ENCODE measurements at regions not wholly inside any gene's neighbourhood (a gene's known extent, or its start where the extent isn't known, plus 50 kb on each side); places are given as distances from the start of the nearest gene placed in this dataset.

- TF ChIP-seq ZFX (IDR thresholded peaks at IDR 0.05; ENCODE audit: borderline replicate concordance) (no peak), CTCF (IDR thresholded peaks at IDR 0.05) (no peak)
- no peak overlapping the region for H3K27ac ChIP-seq
Measured at GRCh38 chr9:111178331-111179055, 140.2 kb upstream of the LPAR1 start.

- H3K27ac ChIP-seq = no peak overlapping the region
- TF ChIP-seq ZFX (IDR thresholded peaks at IDR 0.05; ENCODE audit: borderline replicate concordance) = no peak
- no peak for TF ChIP-seq CTCF (IDR thresholded peaks at IDR 0.05)
Measured at GRCh38 chr9:111176511-111176910, 138.2 kb upstream of the LPAR1 start.

- no peak overlapping the region for H3K27ac ChIP-seq
- TF ChIP-seq CTCF (IDR thresholded peaks at IDR 0.05) (no peak), ZFX (IDR thresholded peaks at IDR 0.05; ENCODE audit: borderline replicate concordance) (no peak)
Measured at GRCh38 chr9:111175350-111175749, 137.1 kb upstream of the LPAR1 start.

- TF ChIP-seq ZFX (IDR thresholded peaks at IDR 0.05; ENCODE audit: borderline replicate concordance) (no peak), CTCF (IDR thresholded peaks at IDR 0.05) (no peak)
- H3K27ac ChIP-seq = no peak overlapping the region
Measured at GRCh38 chr9:111167341-111167740, 129.1 kb upstream of the LPAR1 start.

- H3K27ac ChIP-seq = no peak overlapping the region
- no peak for TF ChIP-seq ZFX (IDR thresholded peaks at IDR 0.05; ENCODE audit: borderline replicate concordance)
- TF ChIP-seq CTCF (IDR thresholded peaks at IDR 0.05) = no peak
Measured at GRCh38 chr9:111163716-111164389, 125.6 kb upstream of the LPAR1 start.

- TF ChIP-seq CTCF (IDR thresholded peaks at IDR 0.05) = no peak
- no peak for TF ChIP-seq ZFX (IDR thresholded peaks at IDR 0.05; ENCODE audit: borderline replicate concordance)
- no peak overlapping the region for H3K27ac ChIP-seq
Measured at GRCh38 chr9:111162026-111162425, 123.8 kb upstream of the LPAR1 start.

GRCh38 chr9:111161015-111161415, 122.7 kb upstream of the LPAR1 start:
- no peak for TF ChIP-seq ZFX (IDR thresholded peaks at IDR 0.05; ENCODE audit: borderline replicate concordance)
- TF ChIP-seq CTCF (IDR thresholded peaks at IDR 0.05) = no peak
- no peak overlapping the region for H3K27ac ChIP-seq
